22Rv1 (cell line): ENCODE measurements at regions not wholly inside any gene's neighbourhood (a gene's known extent, or its start where the extent isn't known, plus 50 kb on each side); places are given as distances from the start of the nearest gene placed in this dataset.

ENCODE experiments used
- CTCF ChIP-seq: fragments of 450-650 bp; IDR thresholded peaks from 2 replicates; pipeline ENCODE4 v1.5.1; 2017; ENCODE audit warnings: mild to moderate bottlenecking
- ZFX ChIP-seq: fragments of 450-650 bp; IDR thresholded peaks from 2 replicates; pipeline ENCODE4 v1.6.1; 2017; ENCODE audit warnings: antibody characterized with exemption, borderline replicate concordance

- TF ChIP-seq CTCF = no peak
- no peak for TF ChIP-seq ZFX
These were observed 372.2 kb upstream of the MGMT start for GRCh38 chr10:129094861-129095260.
